ENCODE measurements at regions not wholly inside any gene's neighbourhood (a gene's known extent, or its start where the extent isn't known, plus 50 kb on each side); places are given as distances from the start of the nearest gene placed in this dataset.

GRCh38 chr13:87736849-87737385 lies 65.7 kb downstream of the SLITRK5 start:
- FAIRE-seq (no peak), DNase-seq (ENCODE audit: extremely low read depth in 1 of 4, low spot score in 3 of 4) (no peak), ATAC-seq (no peak)
- no peaks in the 10 kb centered on the region for H3K4me1 ChIP-seq (replicated peaks in 1 of 2; ENCODE audit: control insufficient read depth in 2 of 2, insufficient read depth in 2 of 2, low read length in 2 of 2)
- H4K20me1 ChIP-seq (replicated peaks; ENCODE audit: control insufficient read depth, insufficient read depth, low read length) = no peaks in the 10 kb centered on the region
- H3K27me3 ChIP-seq (ENCODE audit: control insufficient read depth in 2 of 2, insufficient read depth in 2 of 2, low read length in 2 of 2) = no peaks in the 10 kb centered on the region
- no peaks in the 10 kb centered on the region for H3K79me2 ChIP-seq (ENCODE audit: control insufficient read depth, insufficient read depth, low read length)
- in situ Hi-C loops (cut with MboI) (no loop called here), intact Hi-C loops (cut with micrococcal nuclease) (no loop called here)
- no peak for TF ChIP-seq NRF1 (conservative IDR thresholded peaks at IDR 0.05 in 1 of 2, IDR thresholded peaks at IDR 0.05 in 1 of 2)
- no TSS peak for BruUV-seq (replicated peaks)
- no peak overlapping the region for H3K4me2 ChIP-seq (ENCODE audit: insufficient read depth, low read length)
- H3K36me3 ChIP-seq (ENCODE audit: control insufficient read depth, insufficient read depth, low read length) = no peaks in the 10 kb centered on the region
- WGBS (ENCODE audit: insufficient coverage, low coverage, missing lambda C conversion rate) = 0% methylated on average over 1 of the region's 1 CpG
- H3K9ac ChIP-seq (ENCODE audit: insufficient read depth in 1 of 2, low read depth in 2 of 2, low read length in 2 of 2) = no peak overlapping the region
- H3K9me1 ChIP-seq (ENCODE audit: control insufficient read depth, insufficient read depth, low read length) = no peaks in the 10 kb centered on the region
- H3K27ac ChIP-seq (ENCODE audit: extremely low read depth, low read depth, low read length) = no peak overlapping the region
- no peaks in the 10 kb centered on the region for H3K9me3 ChIP-seq (replicated peaks; ENCODE audit: control insufficient read depth, insufficient read depth, low read depth, low read length)
- no peak overlapping the region for H3K4me3 ChIP-seq
- no peak overlapping the region for H2AFZ ChIP-seq (ENCODE audit: low read depth, low read length)
- CTCF ChIA-PET (ENCODE audit: low intra/inter-chr PET ratio) = no interaction called here
- POLR2A ChIA-PET = no interaction called here

- WGBS (ENCODE audit: insufficient coverage, low coverage, missing lambda C conversion rate) = 0% methylated on average over 1 of the region's 1 CpG
- no peak overlapping the region for H3K27ac ChIP-seq (ENCODE audit: extremely low read depth, low read depth, low read length)
- ChIA-PET POLR2A (no interaction called here), CTCF (ENCODE audit: low intra/inter-chr PET ratio) (no interaction called here)
- no peaks in the 10 kb centered on the region for H3K9me1 ChIP-seq (ENCODE audit: control insufficient read depth, insufficient read depth, low read length)
- H2AFZ ChIP-seq (ENCODE audit: low read depth, low read length) = no peak overlapping the region
- H3K36me3 ChIP-seq (ENCODE audit: control insufficient read depth, insufficient read depth, low read length) = no peaks in the 10 kb centered on the region
- H3K4me1 ChIP-seq (replicated peaks in 1 of 2; ENCODE audit: control insufficient read depth in 2 of 2, insufficient read depth in 2 of 2, low read length in 2 of 2) = no peaks in the 10 kb centered on the region
- H3K79me2 ChIP-seq (ENCODE audit: control insufficient read depth, insufficient read depth, low read length) = no peaks in the 10 kb centered on the region
- intact Hi-C loops (cut with micrococcal nuclease) = no loop called here
- in situ Hi-C loops (cut with MboI) = no loop called here
- H3K9ac ChIP-seq (ENCODE audit: insufficient read depth in 1 of 2, low read depth in 2 of 2, low read length in 2 of 2) = no peak overlapping the region
- H3K9me3 ChIP-seq (replicated peaks; ENCODE audit: control insufficient read depth, insufficient read depth, low read depth, low read length) = no peaks in the 10 kb centered on the region
- no TSS peak for BruUV-seq (replicated peaks)
- no peaks in the 10 kb centered on the region for H3K27me3 ChIP-seq (ENCODE audit: control insufficient read depth in 2 of 2, insufficient read depth in 2 of 2, low read length in 2 of 2)
- H3K4me2 ChIP-seq (ENCODE audit: insufficient read depth, low read length) = no peak overlapping the region
- H3K4me3 ChIP-seq = no peak overlapping the region
- no peaks in the 10 kb centered on the region for H4K20me1 ChIP-seq (replicated peaks; ENCODE audit: control insufficient read depth, insufficient read depth, low read length)
- no peak for ATAC-seq
- no peak for FAIRE-seq
- no peak for DNase-seq (ENCODE audit: extremely low read depth in 1 of 4, low spot score in 3 of 4)
- TF ChIP-seq CEBPZ (IDR thresholded peaks at IDR 0.05; ENCODE audit: borderline replicate concordance, low read depth, low read length) = no peak
- no peak for TF ChIP-seq PHF21A (IDR thresholded peaks at IDR 0.05; ENCODE audit: borderline replicate concordance, low read depth)
- no peak for TF ChIP-seq IRF1 (CRISPR knock-in tag; IDR thresholded peaks at IDR 0.05; ENCODE audit: borderline replicate concordance)
- TF ChIP-seq ZFP91 (CRISPR knock-in tag; IDR thresholded peaks at IDR 0.05) = no peak
- TF ChIP-seq RFX5 (IDR thresholded peaks at IDR 0.05; ENCODE audit: low read depth, low read length) = no peak
- no peak for TF ChIP-seq HDAC6 (IDR thresholded peaks at IDR 0.05; ENCODE audit: low read depth, low read length)
- TF ChIP-seq ZNF445 (CRISPR knock-in tag; IDR thresholded peaks at IDR 0.05; ENCODE audit: low read depth) = no peak
- no peak for TF ChIP-seq TSC22D4 (tag; IDR thresholded peaks at IDR 0.05)
- TF ChIP-seq FOXK2 (conservative IDR thresholded peaks at IDR 0.05 in 1 of 2, IDR thresholded peaks at IDR 0.05 in 1 of 2; ENCODE audit: low read depth in 2 of 2) = no peak
- no peak for TF ChIP-seq ZNF668 (CRISPR knock-in tag; IDR thresholded peaks at IDR 0.05)
Observed at GRCh38 chr13:87754097-87754496, 82.9 kb downstream of the SLITRK5 start.

All from K562 (cell line).